A549 (cell line): ENCODE measurements at regions not wholly inside any gene's neighbourhood (a gene's known extent, or its start where the extent isn't known, plus 50 kb on each side); places are given as distances from the start of the nearest gene placed in this dataset.

ENCODE experiments used
- ATAC-seq, 2 experiments: fragments of 200-7000 bp in 1 of 2; fragments of >200 bp in 1 of 2; cut with Nextera tagmentation in 1 of 2; cut with Tn5 transposase in 1 of 2; 3 replicates each; pipeline versions ENCODE4 v1.8.0 to v1.9.1; 2018 to 2020; ENCODE audit warnings: mild to moderate bottlenecking in 1 of 2, moderate library complexity in 1 of 2
- CTCF ChIA-PET: fragments of 300-600 bp; sonication (Branson Sonifier 250); formaldehyde crosslinking; extraction: SDS; loops from one replicate; lab custom pipeline; 2021; ENCODE audit warnings: antibody characterized with exemption, inconsistent platforms; lab: Yijun Ruan, JAX
- POLR2A ChIA-PET: fragments of 350-600 bp; formaldehyde crosslinking; extraction: SDS; loops from one replicate; lab custom pipeline; 2021; ENCODE audit warnings: antibody characterized with exemption, inconsistent platforms; lab: Yijun Ruan, JAX
- DNase-seq, 2 experiments: peaks; one replicate each; pipeline versions ENCODE4 v3.0.0 to v3.0.0-alpha.2; 2011 to 2016; ENCODE audit warnings: low read depth in 1 of 2, low spot score in 1 of 2
- FAIRE-seq: peaks from 2 replicates; lab custom pipeline; 2011; peaks lifted over from hg19 to GRCh38; lab: Jason Lieb, UNC
- H3K27ac ChIP-seq, 2 experiments: fragments of >200 bp; sonication (Bioruptor Twin); formaldehyde crosslinking; 3 replicates each; pipeline ENCODE4 v1.5.1; 2016 to 2017
- H3K4me1 ChIP-seq: fragments of >200 bp; sonication (Bioruptor Twin); formaldehyde crosslinking; 3 replicates; pipeline ENCODE4 v1.6.1; 2016
- H3K4me2 ChIP-seq: fragments of >200 bp; sonication (Bioruptor Twin); formaldehyde crosslinking; 3 replicates; pipeline ENCODE4 v1.6.1; 2016
- H3K4me3 ChIP-seq: fragments of >200 bp; sonication (Bioruptor Twin); formaldehyde crosslinking; 3 replicates; pipeline ENCODE4 v1.5.1; 2016
- H3K9me3 ChIP-seq: fragments of >200 bp; sonication (Bioruptor Twin); formaldehyde crosslinking; 3 replicates; pipeline ENCODE4 v1.6.1; 2016
- ATOH8 ChIP-seq: fragments of 250-450 bp; sonication (Bioruptor Pico); IDR thresholded peaks from 2 replicates; pipeline ENCODE4 v1.5.0; 2020; ENCODE audit warnings: low read depth, mild to moderate bottlenecking, moderate library complexity
- BHLHE40 ChIP-seq: IDR thresholded peaks from 2 replicates; pipeline ENCODE4 v1.6.1; 2012; ENCODE audit warnings: low read depth, low read length, inconsistent platforms
- CBX8 ChIP-seq: fragments of 200-600 bp; sonication (generic); IDR thresholded peaks from 2 replicates; pipeline ENCODE4 v1.6.1; 2016
- FOXS1 ChIP-seq: fragments of 250-450 bp; sonication (Bioruptor Pico); IDR thresholded peaks from 2 replicates; pipeline ENCODE4 v1.5.0; 2020; ENCODE audit warnings: mild to moderate bottlenecking, moderate library complexity
- HDAC2 ChIP-seq: fragments of 200-600 bp; sonication (generic); IDR thresholded peaks from 2 replicates; pipeline ENCODE4 v1.6.1; 2016
- HMGXB4 ChIP-seq: fragments of 250-450 bp; sonication (Bioruptor Pico); IDR thresholded peaks from 2 replicates; pipeline ENCODE4 v1.5.0; 2021; ENCODE audit warnings: mild to moderate bottlenecking, moderate library complexity, borderline replicate concordance
- HOXB13 ChIP-seq: fragments of 250-450 bp; sonication (Bioruptor Pico); IDR thresholded peaks from 2 replicates; pipeline ENCODE4 v1.5.0; 2020; ENCODE audit warnings: low read depth, mild to moderate bottlenecking, moderate library complexity
- KDM1A ChIP-seq: fragments of 200-600 bp; sonication (generic); IDR thresholded peaks from 2 replicates; pipeline ENCODE4 v1.6.1; 2016; ENCODE audit warnings: low read depth, mild to moderate bottlenecking
- KDM5A ChIP-seq: fragments of 200-600 bp; sonication (generic); IDR thresholded peaks from 2 replicates; pipeline ENCODE4 v1.6.1; 2016; ENCODE audit warnings: antibody characterized with exemption, mild to moderate bottlenecking
- MAZ ChIP-seq: fragments of 150-350 bp; IDR thresholded peaks from 2 replicates; pipeline ENCODE4 v1.6.1; 2014; ENCODE audit warnings: antibody characterized with exemption, low read depth, low read length, borderline replicate concordance
- PHF8 ChIP-seq: fragments of 200-600 bp; sonication (generic); IDR thresholded peaks from 2 replicates; pipeline ENCODE4 v1.6.1; 2016; ENCODE audit warnings: low read depth, mild to moderate bottlenecking, antibody characterized with exemption, moderate library complexity, borderline replicate concordance
- ZFP36 ChIP-seq: fragments of 450-650 bp; IDR thresholded peaks from 2 replicates; pipeline ENCODE4 v1.6.1; 2014; ENCODE audit warnings: borderline replicate concordance; ENCODE audit not compliant: partially characterized antibody
- ZNF302 ChIP-seq: fragments of 250-450 bp; sonication (Bioruptor Pico); IDR thresholded peaks from 2 replicates; pipeline ENCODE4 v1.9.0; 2021; ENCODE audit warnings: inconsistent platforms, mild to moderate bottlenecking, moderate library complexity
- ZSCAN20 ChIP-seq: fragments of 250-450 bp; sonication (Bioruptor Pico); IDR thresholded peaks from 2 replicates; pipeline ENCODE4 v1.8.0; 2022; ENCODE audit warnings: mild to moderate bottlenecking, moderate library complexity
- WGBS: methylation state at CpG from one replicate; pipeline ENCODE4 v1.1.6; 2017; ENCODE audit errors: missing lambda C conversion rate; 5-methylcytosine and 5-hydroxymethylcytosine counted together

GRCh38 chr3:40962721-40963120, 236.6 kb upstream of the CTNNB1 start:
- FAIRE-seq (no peak), DNase-seq (no peak), ATAC-seq (no peak)
- POLR2A ChIA-PET, result no interaction called here
- H3K4me2 ChIP-seq, result no peak overlapping the region
- no peaks in the 10 kb centered on the region for H3K4me1 ChIP-seq
- no peak overlapping the region for H3K27ac ChIP-seq
- H3K4me3 ChIP-seq, result no peak overlapping the region
- WGBS, result 44% methylated on average over 2 of the region's 2 CpGs
- CTCF ChIA-PET, result no interaction called here
- H3K9me3 ChIP-seq, result peaks cover 10% of the 10 kb centered on the region; the same call in 1 of the 3 replicates
- no peak for TF ChIP-seq CBX8
- TF ChIP-seq PHF8, result no peak
- TF ChIP-seq, all 56 proteins: peak for 0

GRCh38 chr3:40968666-40969065, 230.6 kb upstream of the CTNNB1 start:
- H3K27ac ChIP-seq, result no peak overlapping the region; a peak in 1 of 6 replicates
- FAIRE-seq, result no peak
- peaks cover 3% of the 10 kb centered on the region; the same call in 1 of the 3 replicates for H3K9me3 ChIP-seq
- H3K4me3 ChIP-seq, result no peak overlapping the region
- ATAC-seq, result no peak
- H3K4me2 ChIP-seq, result no peak overlapping the region
- peaks cover 20% of the 10 kb centered on the region for H3K4me1 ChIP-seq
- WGBS, result 44% methylated on average over 1 of the region's 1 CpG
- DNase-seq, result no peak
- ChIA-PET CTCF (no interaction called here), POLR2A (no interaction called here)
- TF ChIP-seq HMGXB4 (CRISPR knock-in tag) (no peak), ZFP36 (no peak), HDAC2 (no peak), HOXB13 (CRISPR knock-in tag) (no peak), ATOH8 (CRISPR knock-in tag) (no peak), FOXS1 (CRISPR knock-in tag) (no peak)

- no peak for TF ChIP-seq ZNF302 (CRISPR knock-in tag)
- H3K4me2 ChIP-seq, result no peak overlapping the region
- H3K9me3 ChIP-seq, result no peaks in the 10 kb centered on the region
- peaks cover 20% of the 10 kb centered on the region for H3K4me1 ChIP-seq
- ATAC-seq (no peak), DNase-seq (no peak), FAIRE-seq (no peak)
- POLR2A ChIA-PET, result no interaction called here
- CTCF ChIA-PET, result no interaction called here
- H3K27ac ChIP-seq, result no peak overlapping the region; a peak in 1 of 6 replicates
- WGBS, result 62% methylated on average over 3 of the region's 3 CpGs
- no peak overlapping the region for H3K4me3 ChIP-seq
These were observed 230.0 kb upstream of the CTNNB1 start for GRCh38 chr3:40969341-40969740.

- Histone ChIP-seq H3K9me3 (no peaks in the 10 kb centered on the region), H3K4me1 (peaks cover 20% of the 10 kb centered on the region), H3K27ac (peak overlapping the region in 1 of 2 experiments; percentile 91; a peak in 3 of 6 replicates), H3K4me2 (no peak overlapping the region), H3K4me3 (no peak overlapping the region)
- WGBS, result 93% methylated on average over 3 of the region's 3 CpGs
- ChIA-PET CTCF (no interaction called here), POLR2A (no interaction called here)
- TF ChIP-seq MAZ (no peak), KDM1A (no peak), BHLHE40 (no peak), KDM5A (no peak), ZSCAN20 (CRISPR knock-in tag) (no peak)
- FAIRE-seq, result no peak
- ATAC-seq, result no peak
- no peak for DNase-seq
These were observed 229.4 kb upstream of the CTNNB1 start for GRCh38 chr3:40969756-40970466.
